GM23248 (cell line): ENCODE measurements at regions not wholly inside any gene's neighbourhood (a gene's known extent, or its start where the extent isn't known, plus 50 kb on each side); places are given as distances from the start of the nearest gene placed in this dataset.

Experiments used
- EZH2 ChIP-seq: fragments of 200-600 bp; sonication (generic); IDR thresholded peaks from 2 replicates; pipeline ENCODE4 v1.6.1; 2018; ENCODE audit warnings: antibody characterized with exemption, mild to moderate bottlenecking; ENCODE audit not compliant: insufficient read depth, poor library complexity, severe bottlenecking
- EZH2phosphoT487 ChIP-seq: fragments of 200-600 bp; sonication (generic); IDR thresholded peaks from 2 replicates; pipeline ENCODE4 v1.6.1; 2018; ENCODE audit warnings: antibody characterized with exemption, moderate library complexity, mild to moderate bottlenecking, low read depth; ENCODE audit not compliant: insufficient read depth

- TF ChIP-seq EZH2 (no peak), EZH2phosphoT487 (no peak)
Measured at GRCh38 chr18:14907420-14907819, 159.4 kb downstream of the ANKRD30B start.
